ENCODE measurements at regions not wholly inside any gene's neighbourhood (a gene's known extent, or its start where the extent isn't known, plus 50 kb on each side); places are given as distances from the start of the nearest gene placed in this dataset.

- no peak for DNase-seq (ENCODE audit: extremely low spot score)
- POLR2A ChIA-PET = no interaction called here
- CTCF ChIA-PET = no interaction called here
- no peak for TF ChIP-seq CTCF (IDR thresholded peaks at IDR 0.05; ENCODE audit: control extremely low read depth, extremely low read depth, low read depth, missing control alignments)
These were observed 922.1 kb upstream of the SLIT2 start for GRCh38 chr4:19329631-19330030.

GRCh38 chr4:19329077-19329476 lies 922.6 kb upstream of the SLIT2 start:
- ChIA-PET CTCF (no interaction called here), POLR2A (no interaction called here)
- TF ChIP-seq CTCF (IDR thresholded peaks at IDR 0.05; ENCODE audit: control extremely low read depth, extremely low read depth, low read depth, missing control alignments) = no peak
- no peak for DNase-seq (ENCODE audit: extremely low spot score)

- POLR2A ChIA-PET = no interaction called here
- CTCF ChIA-PET = interaction anchor here (0.9 kb wide), 1 partner anchor 10 kb away, joined by 3 read pairs; no protein-coding TSS in a partner anchor
- TF ChIP-seq CTCF (IDR thresholded peaks at IDR 0.05; ENCODE audit: control extremely low read depth, extremely low read depth, low read depth, missing control alignments) = no peak
- no peak for DNase-seq (ENCODE audit: extremely low spot score)
These were observed 924.3 kb upstream of the SLIT2 start for GRCh38 chr4:19327364-19327763.

GRCh38 chr4:19324184-19324583 lies 927.5 kb upstream of the SLIT2 start:
- ChIA-PET CTCF (interaction anchor here (1.0 kb wide), 2 partner anchors 8 to 23 kb away, joined by 3 read pairs; no protein-coding TSS in a partner anchor), POLR2A (no interaction called here)
- no peak for DNase-seq (ENCODE audit: extremely low spot score)
- TF ChIP-seq CTCF (IDR thresholded peaks at IDR 0.05; ENCODE audit: control extremely low read depth, extremely low read depth, low read depth, missing control alignments) = no peak

- POLR2A ChIA-PET = no interaction called here
- CTCF ChIA-PET = interaction anchor here (1.1 to 1.7 kb wide), 2 partner anchors 18 to 29 kb away, joined by 3 to 4 read pairs; no protein-coding TSS in a partner anchor
- no peak for DNase-seq (ENCODE audit: extremely low spot score)
- TF ChIP-seq CTCF (IDR thresholded peaks at IDR 0.05; ENCODE audit: control extremely low read depth, extremely low read depth, low read depth, missing control alignments) = no peak
These were observed 932.1 kb upstream of the SLIT2 start for GRCh38 chr4:19319607-19320006.

- CTCF ChIA-PET = interaction anchor here (1.5 kb wide), 1 partner anchor 9 kb away, joined by 3 read pairs; no protein-coding TSS in a partner anchor
- no peak for DNase-seq (ENCODE audit: extremely low spot score)
- no peak for TF ChIP-seq CTCF (IDR thresholded peaks at IDR 0.05; ENCODE audit: control extremely low read depth, extremely low read depth, low read depth, missing control alignments)
- POLR2A ChIA-PET = no interaction called here
These were observed 934.3 kb upstream of the SLIT2 start for GRCh38 chr4:19317377-19317776.

- ChIA-PET CTCF (no interaction called here), POLR2A (no interaction called here)
- no peak for DNase-seq (ENCODE audit: extremely low spot score)
- no peak for TF ChIP-seq CTCF (IDR thresholded peaks at IDR 0.05; ENCODE audit: control extremely low read depth, extremely low read depth, low read depth, missing control alignments)
These were observed 937.6 kb upstream of the SLIT2 start for GRCh38 chr4:19314116-19314515.

Data from GM10248 (cell line).